ENCODE measurements at regions not wholly inside any gene's neighbourhood (a gene's known extent, or its start where the extent isn't known, plus 50 kb on each side); places are given as distances from the start of the nearest gene placed in this dataset.

GRCh38 chr15:38614621-38615020, 50.0 kb upstream of the RASGRP1 start:
- H3K4me1 ChIP-seq (ENCODE audit: control insufficient read depth, insufficient read depth, low read length) = no peaks in the 10 kb centered on the region
- H3K4me3 ChIP-seq (ENCODE audit: low read length) = no peak overlapping the region
- no peaks in the 10 kb centered on the region for H3K9me3 ChIP-seq (replicated peaks; ENCODE audit: low read length)

GRCh38 chr15:38617831-38618230, 53.2 kb upstream of the RASGRP1 start:
- H3K4me2 ChIP-seq (ENCODE audit: low read length) = no peak overlapping the region
- H3K9ac ChIP-seq (ENCODE audit: low read depth, low read length) = no peak overlapping the region
- H3K4me1 ChIP-seq (ENCODE audit: control insufficient read depth, insufficient read depth, low read length) = no peaks in the 10 kb centered on the region
- H3K9me3 ChIP-seq (replicated peaks; ENCODE audit: low read length) = no peaks in the 10 kb centered on the region
- H3K4me3 ChIP-seq (ENCODE audit: low read length) = no peak overlapping the region
- peaks cover 66% of the 10 kb centered on the region for H3K27me3 ChIP-seq (ENCODE audit: control insufficient read depth, insufficient read depth, low read length)
- no peaks in the 10 kb centered on the region for H3K36me3 ChIP-seq (ENCODE audit: insufficient read depth, low read length)

More at GRCh38 chr15:38614621-38615020, 50.0 kb upstream of the RASGRP1 start:
- H3K36me3 ChIP-seq (ENCODE audit: insufficient read depth, low read length) = no peaks in the 10 kb centered on the region
- no peak overlapping the region for H3K9ac ChIP-seq (ENCODE audit: low read depth, low read length)
- no peak overlapping the region for H3K4me2 ChIP-seq (ENCODE audit: low read length)
- peaks cover 70% of the 10 kb centered on the region for H3K27me3 ChIP-seq (ENCODE audit: control insufficient read depth, insufficient read depth, low read length)

- Histone ChIP-seq H3K9ac (ENCODE audit: low read depth, low read length) (no peak overlapping the region), H3K27me3 (ENCODE audit: control insufficient read depth, insufficient read depth, low read length) (peaks cover 64% of the 10 kb centered on the region), H3K4me2 (ENCODE audit: low read length) (no peak overlapping the region), H3K36me3 (ENCODE audit: insufficient read depth, low read length) (no peaks in the 10 kb centered on the region), H3K4me1 (ENCODE audit: control insufficient read depth, insufficient read depth, low read length) (no peaks in the 10 kb centered on the region), H3K4me3 (ENCODE audit: low read length) (no peak overlapping the region), H3K9me3 (replicated peaks; ENCODE audit: low read length) (no peaks in the 10 kb centered on the region)
Observed at GRCh38 chr15:38618242-38618955, 53.8 kb upstream of the RASGRP1 start.

- no peak overlapping the region for H3K4me3 ChIP-seq (ENCODE audit: low read length)
- H3K36me3 ChIP-seq (ENCODE audit: insufficient read depth, low read length) = no peaks in the 10 kb centered on the region
- no peaks in the 10 kb centered on the region for H3K9me3 ChIP-seq (replicated peaks; ENCODE audit: low read length)
- H3K4me1 ChIP-seq (ENCODE audit: control insufficient read depth, insufficient read depth, low read length) = no peaks in the 10 kb centered on the region
- no peak overlapping the region for H3K4me2 ChIP-seq (ENCODE audit: low read length)
- H3K9ac ChIP-seq (ENCODE audit: low read depth, low read length) = no peak overlapping the region
- H3K27me3 ChIP-seq (ENCODE audit: control insufficient read depth, insufficient read depth, low read length) = peaks cover 67% of the 10 kb centered on the region
Observed at GRCh38 chr15:38620098-38620497, 55.5 kb upstream of the RASGRP1 start.

- Histone ChIP-seq H3K9ac (ENCODE audit: low read depth, low read length) (no peak overlapping the region), H3K4me1 (ENCODE audit: control insufficient read depth, insufficient read depth, low read length) (no peaks in the 10 kb centered on the region), H3K36me3 (ENCODE audit: insufficient read depth, low read length) (no peaks in the 10 kb centered on the region)
Observed at GRCh38 chr15:38620851-38621594, 56.4 kb upstream of the RASGRP1 start.

GRCh38 chr15:38622304-38622703, 57.7 kb upstream of the RASGRP1 start:
- Histone ChIP-seq H3K4me3 (ENCODE audit: low read length) (no peak overlapping the region), H3K4me1 (ENCODE audit: control insufficient read depth, insufficient read depth, low read length) (no peaks in the 10 kb centered on the region), H3K27me3 (ENCODE audit: control insufficient read depth, insufficient read depth, low read length) (peaks cover 77% of the 10 kb centered on the region), H3K9me3 (replicated peaks; ENCODE audit: low read length) (no peaks in the 10 kb centered on the region), H3K4me2 (ENCODE audit: low read length) (no peak overlapping the region), H3K36me3 (ENCODE audit: insufficient read depth, low read length) (no peaks in the 10 kb centered on the region), H3K9ac (ENCODE audit: low read depth, low read length) (no peak overlapping the region)

More at GRCh38 chr15:38620851-38621594, 56.4 kb upstream of the RASGRP1 start:
- Histone ChIP-seq H3K4me2 (ENCODE audit: low read length) (no peak overlapping the region), H3K4me3 (ENCODE audit: low read length) (no peak overlapping the region), H3K27me3 (ENCODE audit: control insufficient read depth, insufficient read depth, low read length) (peaks cover 66% of the 10 kb centered on the region), H3K9me3 (replicated peaks; ENCODE audit: low read length) (no peaks in the 10 kb centered on the region)

GRCh38 chr15:38622908-38623307, 58.3 kb upstream of the RASGRP1 start:
- Histone ChIP-seq H3K27me3 (ENCODE audit: control insufficient read depth, insufficient read depth, low read length) (peaks cover 76% of the 10 kb centered on the region), H3K9me3 (replicated peaks; ENCODE audit: low read length) (no peaks in the 10 kb centered on the region), H3K4me1 (ENCODE audit: control insufficient read depth, insufficient read depth, low read length) (no peaks in the 10 kb centered on the region), H3K9ac (ENCODE audit: low read depth, low read length) (no peak overlapping the region), H3K36me3 (ENCODE audit: insufficient read depth, low read length) (no peaks in the 10 kb centered on the region), H3K4me3 (ENCODE audit: low read length) (no peak overlapping the region), H3K4me2 (ENCODE audit: low read length) (no peak overlapping the region)

GRCh38 chr15:38623744-38624143, 59.1 kb upstream of the RASGRP1 start:
- Histone ChIP-seq H3K36me3 (ENCODE audit: insufficient read depth, low read length) (no peaks in the 10 kb centered on the region), H3K27me3 (ENCODE audit: control insufficient read depth, insufficient read depth, low read length) (peaks cover 71% of the 10 kb centered on the region), H3K4me1 (ENCODE audit: control insufficient read depth, insufficient read depth, low read length) (no peaks in the 10 kb centered on the region), H3K4me2 (ENCODE audit: low read length) (no peak overlapping the region), H3K9ac (ENCODE audit: low read depth, low read length) (no peak overlapping the region), H3K4me3 (ENCODE audit: low read length) (no peak overlapping the region), H3K9me3 (replicated peaks; ENCODE audit: low read length) (no peaks in the 10 kb centered on the region)

- H3K9me3 ChIP-seq (replicated peaks; ENCODE audit: low read length) = no peaks in the 10 kb centered on the region
- no peaks in the 10 kb centered on the region for H3K36me3 ChIP-seq (ENCODE audit: insufficient read depth, low read length)
- H3K4me2 ChIP-seq (ENCODE audit: low read length) = no peak overlapping the region
- H3K9ac ChIP-seq (ENCODE audit: low read depth, low read length) = no peak overlapping the region
- H3K4me3 ChIP-seq (ENCODE audit: low read length) = no peak overlapping the region
- no peaks in the 10 kb centered on the region for H3K4me1 ChIP-seq (ENCODE audit: control insufficient read depth, insufficient read depth, low read length)
- H3K27me3 ChIP-seq (ENCODE audit: control insufficient read depth, insufficient read depth, low read length) = peaks cover 67% of the 10 kb centered on the region
Observed at GRCh38 chr15:38624244-38625205, 59.9 kb upstream of the RASGRP1 start.

- H3K9ac ChIP-seq (ENCODE audit: low read depth, low read length) = no peak overlapping the region
- H3K4me2 ChIP-seq (ENCODE audit: low read length) = no peak overlapping the region
- no peaks in the 10 kb centered on the region for H3K4me1 ChIP-seq (ENCODE audit: control insufficient read depth, insufficient read depth, low read length)
- no peaks in the 10 kb centered on the region for H3K9me3 ChIP-seq (replicated peaks; ENCODE audit: low read length)
- no peak overlapping the region for H3K4me3 ChIP-seq (ENCODE audit: low read length)
- H3K36me3 ChIP-seq (ENCODE audit: insufficient read depth, low read length) = no peaks in the 10 kb centered on the region
- H3K27me3 ChIP-seq (ENCODE audit: control insufficient read depth, insufficient read depth, low read length) = peaks cover 58% of the 10 kb centered on the region
Observed at GRCh38 chr15:38625886-38626285, 61.3 kb upstream of the RASGRP1 start.

GRCh38 chr15:38626443-38627050, 61.9 kb upstream of the RASGRP1 start:
- peaks cover 53% of the 10 kb centered on the region for H3K27me3 ChIP-seq (ENCODE audit: control insufficient read depth, insufficient read depth, low read length)
- no peaks in the 10 kb centered on the region for H3K4me1 ChIP-seq (ENCODE audit: control insufficient read depth, insufficient read depth, low read length)
- no peak overlapping the region for H3K4me3 ChIP-seq (ENCODE audit: low read length)
- no peak overlapping the region for H3K9ac ChIP-seq (ENCODE audit: low read depth, low read length)
- H3K36me3 ChIP-seq (ENCODE audit: insufficient read depth, low read length) = no peaks in the 10 kb centered on the region
- no peaks in the 10 kb centered on the region for H3K9me3 ChIP-seq (replicated peaks; ENCODE audit: low read length)
- H3K4me2 ChIP-seq (ENCODE audit: low read length) = no peak overlapping the region

Measured in skeletal muscle satellite cell (primary cell).